GM21529 (cell line): ENCODE measurements at regions not wholly inside any gene's neighbourhood (a gene's known extent, or its start where the extent isn't known, plus 50 kb on each side); places are given as distances from the start of the nearest gene placed in this dataset.
"Not testable (repeated sequence)": the region's sequence is repeated elsewhere in the genome, so short reads cannot be mapped to it uniquely, and the experiment has no call there.

ENCODE experiments used
- ATAC-seq: cut with Tn5 transposase; IDR thresholded peaks from one replicate; pipeline ENCODE4 v1.9.1; 2021; ENCODE audit not compliant: unreplicated experiment

- no peak for ATAC-seq
These were observed 1176.8 kb downstream of the EFNA5 start for GRCh38 chr5:106493910-106494309.

DNA sequence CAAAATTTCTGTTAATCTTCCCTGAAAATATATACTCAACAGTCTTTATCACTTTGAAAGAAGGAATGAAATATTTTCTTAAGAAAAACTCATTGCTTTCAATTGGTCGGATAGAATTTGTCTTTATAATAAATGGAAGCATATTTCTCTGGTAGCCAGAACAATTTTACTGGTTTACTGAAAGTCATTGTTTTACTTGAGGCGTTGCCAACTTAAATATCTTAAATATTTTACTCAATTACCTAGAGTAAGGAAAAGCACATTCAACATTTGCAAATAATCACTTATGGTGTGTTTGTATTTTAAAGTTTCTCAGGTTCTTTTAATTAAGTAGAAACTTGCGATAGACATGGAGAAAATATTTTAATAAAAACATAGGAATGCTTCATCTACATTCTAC is 1181.7 kb downstream of the EFNA5 start:
- ATAC-seq: no peak

DNA sequence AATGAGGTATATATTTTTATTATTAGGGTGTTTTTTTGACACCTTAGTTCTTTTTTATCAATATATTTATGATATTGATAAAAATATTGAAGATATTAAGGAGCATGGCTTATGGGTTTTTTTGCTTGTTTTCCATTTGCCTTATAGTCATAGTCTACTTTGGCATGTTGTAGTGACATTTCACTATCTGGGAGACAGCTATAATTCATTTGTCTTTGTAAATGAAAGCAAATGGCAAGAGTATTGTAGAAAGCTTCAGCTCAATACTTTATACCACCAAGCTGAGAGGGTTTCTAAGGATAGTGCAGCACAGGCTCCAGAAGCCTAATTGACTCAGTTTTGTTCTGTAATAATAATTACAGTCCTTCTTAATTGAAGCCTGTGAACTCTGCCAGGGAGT is 1182.3 kb downstream of the EFNA5 start:
- no peak for ATAC-seq

GRCh38 chr5:106481374-106481773 is 1189.4 kb downstream of the EFNA5 start:
- ATAC-seq: no peak

DNA sequence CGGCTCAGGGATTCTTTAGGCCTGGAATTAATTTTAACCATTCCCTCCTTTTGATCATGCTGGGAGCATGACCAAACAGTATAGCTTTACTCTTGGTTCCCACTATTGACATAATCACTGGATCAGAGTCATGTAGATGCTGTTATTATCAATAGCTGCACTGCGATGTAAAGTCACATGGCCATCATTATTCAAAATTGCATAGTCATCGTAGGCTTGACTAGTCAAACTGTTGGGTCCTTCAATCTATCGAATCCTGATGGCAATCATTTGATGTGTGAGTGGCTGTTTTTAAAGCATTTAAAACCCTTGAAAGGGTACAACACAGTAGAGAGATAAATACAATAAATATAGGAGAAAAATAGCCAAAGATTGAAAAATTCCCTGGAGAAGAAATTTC is 1194.1 kb downstream of the EFNA5 start:
- no peak for ATAC-seq

DNA sequence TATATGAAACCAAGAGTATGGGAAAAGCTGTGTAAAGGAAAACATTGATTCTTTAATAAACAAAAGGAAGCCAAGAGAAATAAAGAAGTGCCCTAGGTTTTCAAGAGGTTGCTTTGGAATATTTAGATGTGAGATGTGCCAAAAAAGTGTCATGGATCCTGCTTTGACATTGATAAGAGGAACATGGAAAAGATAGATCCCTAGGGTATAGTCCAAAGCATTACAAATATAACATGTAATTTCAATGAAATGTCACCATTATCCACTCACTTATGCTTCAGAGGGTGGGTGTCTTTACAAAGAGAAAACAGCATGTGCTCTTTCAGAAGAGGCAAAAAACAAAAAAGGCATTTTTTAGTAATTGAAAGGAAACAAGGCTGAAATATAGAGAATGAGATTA is 1196.7 kb downstream of the EFNA5 start:
- ATAC-seq: no peak

DNA sequence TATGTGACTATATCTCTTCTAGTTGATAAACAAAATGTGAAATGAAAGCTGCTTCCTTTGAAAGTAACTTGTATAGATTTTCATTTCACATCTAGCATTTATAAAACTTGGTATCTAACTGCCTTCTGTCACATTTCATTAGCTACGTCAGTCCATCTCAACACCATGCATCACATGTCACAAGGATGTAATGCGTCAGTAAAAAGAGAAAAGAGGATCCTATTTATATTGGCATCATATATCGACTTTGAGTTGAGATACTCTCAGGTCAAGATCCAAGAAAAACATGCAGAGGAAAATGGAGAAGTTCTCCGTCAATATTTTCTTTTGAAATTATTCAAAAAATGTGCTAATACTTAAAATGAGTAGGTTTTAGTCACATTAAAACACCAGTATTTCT is 1211.2 kb downstream of the EFNA5 start:
- no peak for ATAC-seq

DNA sequence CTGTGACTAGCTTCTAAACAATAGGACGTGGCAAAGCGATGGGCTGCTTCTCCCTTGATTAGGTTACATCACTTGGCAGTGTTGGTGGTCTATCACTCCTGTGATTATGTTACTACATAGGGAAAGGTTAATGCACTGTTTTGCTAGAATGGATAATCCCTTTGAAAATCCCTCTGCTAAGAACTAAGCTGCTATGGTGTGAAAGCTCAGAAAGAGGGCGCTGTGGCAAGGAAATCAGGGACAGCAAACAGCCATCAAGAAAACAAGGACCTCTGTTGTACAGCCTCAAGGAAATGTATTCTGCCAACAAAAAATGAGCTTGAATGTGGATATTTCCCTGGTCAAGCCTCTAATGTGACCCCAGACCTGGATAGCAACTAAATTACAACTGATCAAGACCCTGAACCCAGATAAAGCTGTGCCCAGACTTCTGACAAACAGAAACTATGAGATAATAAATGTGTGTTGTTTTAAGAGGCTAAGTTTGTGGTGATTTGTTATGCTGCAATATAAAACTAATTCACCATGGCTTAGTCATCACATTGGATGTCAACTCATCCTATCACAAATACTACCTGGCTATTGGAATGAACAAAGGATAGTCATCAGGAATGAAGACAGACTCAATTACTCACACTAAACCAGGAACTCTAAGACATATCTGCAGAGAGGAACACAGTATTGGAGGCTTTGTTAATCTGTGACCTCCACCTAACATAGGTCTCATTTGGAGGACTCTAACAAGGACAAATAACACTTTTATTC is 1215.9 kb downstream of the EFNA5 start:
- no peak for ATAC-seq

GRCh38 chr5:106454050-106454449 is 1216.7 kb downstream of the EFNA5 start:
- ATAC-seq: no peak

GRCh38 chr5:106451998-106452397 is 1218.7 kb downstream of the EFNA5 start:
- ATAC-seq: no peak

- ATAC-seq: no peak
These were observed 1227.0 kb downstream of the EFNA5 start for GRCh38 chr5:106443746-106444145.

DNA sequence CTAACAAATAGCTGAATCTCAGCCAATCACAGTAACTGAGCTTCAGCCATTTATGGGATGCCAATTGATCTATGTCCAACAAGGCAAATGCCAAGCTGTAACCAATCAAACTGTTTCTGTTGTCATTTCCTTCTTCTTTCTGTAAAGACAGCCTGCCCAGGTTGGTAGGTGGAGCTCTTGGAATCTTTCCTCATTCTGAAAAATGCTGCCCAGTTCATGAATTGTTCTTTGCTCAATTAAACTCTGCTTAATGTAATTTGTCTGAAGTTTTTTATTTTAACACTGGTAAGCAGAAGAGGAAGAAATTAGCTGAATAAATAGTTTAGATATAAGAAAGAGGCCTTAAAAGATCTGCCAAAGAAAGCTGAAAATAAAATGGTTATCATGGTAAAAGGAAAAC is 1235.6 kb downstream of the EFNA5 start:
- ATAC-seq: no peak

- not testable (repeated sequence) for ATAC-seq
These were observed 1240.0 kb downstream of the EFNA5 start for GRCh38 chr5:106430733-106431132.

GRCh38 chr5:106423109-106423897 is 1247.4 kb downstream of the EFNA5 start:
- no peak for ATAC-seq

GRCh38 chr5:106420102-106420501 is 1250.6 kb downstream of the EFNA5 start:
- ATAC-seq: no peak

GRCh38 chr5:106418196-106418595 is 1252.5 kb downstream of the EFNA5 start:
- no peak for ATAC-seq

- ATAC-seq: no peak
These were observed 1253.2 kb downstream of the EFNA5 start for GRCh38 chr5:106417566-106417965.

- no peak for ATAC-seq
These were observed 1253.6 kb downstream of the EFNA5 start for GRCh38 chr5:106417163-106417562.

DNA sequence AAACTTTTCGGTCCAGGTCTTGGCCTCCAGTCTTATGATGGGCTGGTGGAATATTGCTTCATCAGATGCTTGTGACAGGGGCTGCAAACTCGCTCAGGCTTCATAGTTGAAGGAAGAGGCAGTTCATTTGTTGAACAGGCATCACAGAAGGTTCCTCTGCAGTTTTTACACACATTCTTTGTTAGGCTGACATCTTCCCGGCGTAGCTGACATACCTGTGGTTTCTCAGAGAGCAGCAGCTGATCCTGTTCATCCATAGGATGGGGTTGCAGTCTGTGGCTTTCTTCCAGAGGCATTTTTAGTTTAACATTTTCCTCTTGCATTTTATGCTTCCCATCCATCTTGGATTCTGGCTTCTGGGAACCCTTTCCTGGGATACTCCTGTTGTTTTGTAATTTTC is 1255.2 kb downstream of the EFNA5 start:
- no peak for ATAC-seq

GRCh38 chr5:106414342-106414741 is 1256.4 kb downstream of the EFNA5 start:
- no peak for ATAC-seq

- no peak for ATAC-seq
These were observed 1258.1 kb downstream of the EFNA5 start for GRCh38 chr5:106412606-106413005.

DNA sequence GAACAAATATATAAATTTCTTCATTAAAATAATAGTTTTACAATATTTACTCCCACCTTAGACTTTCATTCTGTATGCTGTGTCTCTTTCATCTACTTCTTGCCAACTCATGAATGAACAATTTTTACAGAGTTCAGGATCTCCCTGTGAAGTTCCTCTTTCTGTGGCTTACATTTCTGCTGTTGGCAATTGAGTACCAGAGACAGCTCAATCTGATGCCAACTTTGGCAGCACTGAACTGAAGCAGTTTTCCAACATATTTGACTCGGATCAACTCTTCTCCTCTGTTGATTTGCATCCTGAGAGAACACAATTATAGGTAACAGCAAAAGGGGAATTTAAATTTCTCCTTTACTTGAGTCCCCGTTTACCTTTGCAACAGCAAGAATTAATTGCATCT is 1262.2 kb downstream of the EFNA5 start:
- ATAC-seq: no peak
